Fibroblast of pulmonary artery (primary cell): ENCODE measurements at regions not wholly inside any gene's neighbourhood (a gene's known extent, or its start where the extent isn't known, plus 50 kb on each side); places are given as distances from the start of the nearest gene placed in this dataset.

Experiments
- DNase-seq: peaks from one replicate; pipeline ENCODE4 v3.0.0-alpha.2; 2010; ENCODE audit warnings: low read depth
- H3K4me3 ChIP-seq: replicated peaks from 2 replicates; pipeline ENCODE4 v1.5.1; 2011; ENCODE audit warnings: low read depth, mild to moderate bottlenecking, control low read depth, low read length, moderate library complexity
- CTCF ChIP-seq: IDR thresholded peaks from 2 replicates; pipeline ENCODE4 v1.5.1; 2011; ENCODE audit warnings: mild to moderate bottlenecking, control low read depth, low read length, inconsistent platforms; ENCODE audit errors: missing control alignments

DNA sequence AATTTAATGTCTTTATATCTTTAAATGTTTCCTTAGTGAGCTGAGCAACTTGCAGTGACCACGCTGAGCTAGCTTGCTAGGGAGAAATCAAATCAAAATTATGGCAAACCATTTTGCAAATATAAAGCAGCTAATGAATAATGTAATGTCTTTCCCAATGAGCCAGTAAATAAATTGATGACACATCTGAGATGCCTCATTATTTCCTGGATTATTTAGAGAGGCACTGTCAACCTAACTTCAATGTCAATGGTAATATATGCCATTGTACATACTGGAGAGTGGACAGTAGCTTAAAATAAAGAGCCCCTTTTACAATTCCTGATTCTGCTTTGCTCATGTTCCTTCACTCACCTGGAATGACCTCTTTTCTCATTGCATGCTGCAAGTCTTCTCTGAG lies 182.6 kb downstream of the PHLDA1 start:
- no peak for DNase-seq
- no peak for TF ChIP-seq CTCF
- H3K4me3 ChIP-seq = no peak overlapping the region

GRCh38 chr12:75848431-75848925 lies 183.1 kb downstream of the PHLDA1 start:
- no peak for TF ChIP-seq CTCF

DNA sequence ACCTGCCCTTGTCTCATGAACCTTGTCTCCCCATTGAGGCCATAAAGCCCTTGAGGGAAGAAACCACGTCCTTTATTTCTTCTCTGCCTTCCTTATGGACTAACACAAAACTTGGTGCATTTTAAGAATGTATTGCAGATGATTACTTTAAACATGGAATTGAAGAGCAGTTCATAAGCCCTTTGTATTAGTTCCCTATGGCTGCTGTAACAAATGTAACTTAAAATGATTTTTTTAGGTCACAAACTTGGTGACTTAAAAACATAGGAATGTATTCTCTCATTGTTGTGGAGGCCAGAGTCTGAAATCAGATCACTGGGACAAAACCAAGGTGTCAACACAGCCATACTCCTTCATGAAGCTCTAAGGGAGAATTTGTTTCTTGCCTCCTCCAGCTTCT lies 185.5 kb downstream of the PHLDA1 start:
- no peak overlapping the region for H3K4me3 ChIP-seq
- TF ChIP-seq CTCF = no peak

More at GRCh38 chr12:75848431-75848925, 183.1 kb downstream of the PHLDA1 start:
- no peak overlapping the region for H3K4me3 ChIP-seq
- DNase-seq = no peak

GRCh38 chr12:75844985-75845384 lies 186.6 kb downstream of the PHLDA1 start:
- no peak for DNase-seq
- no peak overlapping the region for H3K4me3 ChIP-seq
- no peak for TF ChIP-seq CTCF

More for the DNA sequence above, 185.5 kb downstream of the PHLDA1 start:
- DNase-seq = no peak

GRCh38 chr12:75844049-75844770 lies 187.4 kb downstream of the PHLDA1 start:
- DNase-seq = no peak
- no peak for TF ChIP-seq CTCF
- no peak overlapping the region for H3K4me3 ChIP-seq

GRCh38 chr12:75842090-75842489 lies 189.5 kb downstream of the PHLDA1 start:
- DNase-seq = no peak
- no peak overlapping the region for H3K4me3 ChIP-seq
- TF ChIP-seq CTCF = no peak

DNA sequence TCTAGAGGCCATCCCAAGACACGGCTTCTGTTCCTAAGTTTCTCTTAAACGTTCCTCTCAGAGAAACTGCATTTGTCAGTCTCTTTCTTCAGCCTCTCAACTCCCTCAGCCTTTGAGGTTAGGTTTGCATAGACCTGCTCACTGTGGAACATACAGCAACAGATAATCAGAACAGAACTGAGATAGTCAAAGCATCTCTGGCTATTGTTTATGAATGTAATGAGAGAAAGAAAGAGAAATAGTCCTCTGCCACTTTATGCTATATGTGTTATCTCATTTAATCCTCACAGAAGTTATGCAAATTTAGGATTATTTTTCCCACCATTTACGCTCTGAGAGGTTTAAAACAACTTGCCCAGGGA lies 190.6 kb downstream of the PHLDA1 start:
- no peak for DNase-seq

More for the DNA sequence above, 190.6 kb downstream of the PHLDA1 start:
- H3K4me3 ChIP-seq = no peak overlapping the region
- no peak for TF ChIP-seq CTCF
